Stimulated activated CD4-positive, alpha-beta T cell treated with anti-CD3 and anti-CD28 coated beads, Interleukin-1b, Interleukin-23, amount 100 ng/mL, for 24 hours (primary cell): ENCODE measurements at regions not wholly inside any gene's neighbourhood (a gene's known extent, or its start where the extent isn't known, plus 50 kb on each side); places are given as distances from the start of the nearest gene placed in this dataset.

Source experiments
- DNase-seq, 4 experiments: peaks; one replicate each; pipeline ENCODE4 v3.0.0-alpha.2; 2020; ENCODE audit warnings: low read depth in 4 of 4, low spot score in 1 of 4

- no peak for DNase-seq
Measured at GRCh38 chr10:118108194-118109026, 61.7 kb upstream of the RAB11FIP2 start.

DNA sequence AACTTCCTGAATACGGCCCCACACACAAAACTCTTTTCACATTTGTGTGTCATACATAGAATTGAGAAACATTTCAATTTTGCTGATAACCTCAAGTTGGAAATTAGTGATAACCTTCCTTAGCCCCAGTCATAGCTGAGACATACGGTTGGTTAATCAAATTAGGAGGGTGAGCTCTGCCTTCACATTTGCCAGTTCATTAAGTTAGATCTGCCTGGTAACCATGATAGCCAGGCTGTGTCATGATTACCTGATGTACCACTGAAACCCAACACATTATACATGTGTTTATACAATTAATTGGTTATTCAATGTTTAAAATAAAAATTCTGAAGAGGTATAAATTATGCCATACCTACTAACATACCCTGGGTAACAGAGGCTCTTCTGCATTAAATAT, 60.8 kb upstream of the RAB11FIP2 start:
- no peak for DNase-seq

DNA sequence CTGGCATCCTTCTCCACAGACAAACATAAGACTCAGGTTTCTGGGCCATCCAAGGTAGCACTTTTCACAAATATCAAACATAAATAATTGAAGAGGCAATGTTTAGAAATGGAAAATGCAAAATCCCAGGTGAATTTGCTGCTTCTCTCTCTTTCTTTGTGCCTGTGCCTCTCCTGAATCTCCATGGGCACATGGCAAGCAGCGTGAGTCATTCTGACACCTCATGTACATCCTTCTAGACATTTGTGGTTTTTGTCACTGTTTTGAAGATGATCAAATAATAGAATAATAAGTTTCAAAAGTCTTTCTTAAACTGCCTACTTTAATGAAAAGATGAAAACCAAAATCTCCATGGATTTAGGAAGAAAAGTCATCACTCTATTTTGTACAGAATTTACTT, 60.3 kb upstream of the RAB11FIP2 start:
- no peak for DNase-seq

GRCh38 chr10:118106426-118106825, 59.7 kb upstream of the RAB11FIP2 start:
- no peak for DNase-seq

- DNase-seq, result no peak
Measured at GRCh38 chr10:118102121-118102520, 55.4 kb upstream of the RAB11FIP2 start.

- DNase-seq, result no peak
Measured at GRCh38 chr10:118101501-118101900, 54.8 kb upstream of the RAB11FIP2 start.
